DMS153 treated with DMSO at 0.1 percent for 48 hours (cell line): ENCODE measurements at regions not wholly inside any gene's neighbourhood (a gene's known extent, or its start where the extent isn't known, plus 50 kb on each side); places are given as distances from the start of the nearest gene placed in this dataset.
A peak's percentile ranks its signal among the peaks of the same experiment; 100 is the strongest.
"Not testable (repeated sequence)": the region's sequence is repeated elsewhere in the genome, so short reads cannot be mapped to it uniquely, and the experiment has no call there.

Source experiments
- DNase-seq: peaks from one replicate; lab custom pipeline; 2025; ENCODE audit not compliant: unreplicated experiment; lab: John Stamatoyannopoulos, UW

DNA sequence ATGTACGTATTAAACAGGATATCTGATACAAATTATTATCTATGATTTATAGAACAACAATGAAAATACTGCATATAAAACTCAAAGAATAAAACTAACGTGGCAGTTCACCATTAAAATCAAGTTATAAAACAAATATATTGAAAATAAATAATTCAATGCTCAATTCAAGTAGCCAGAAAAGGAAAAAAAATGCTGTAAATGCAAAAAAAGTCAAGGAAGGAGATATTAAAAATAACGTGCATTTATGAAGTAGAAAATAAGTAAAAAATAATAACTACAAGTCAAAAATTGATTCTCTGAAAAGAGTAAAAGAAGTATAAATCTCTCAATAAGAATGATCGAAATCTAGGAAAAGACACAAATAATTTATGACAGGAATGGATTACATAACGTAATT is 460.5 kb upstream of the CD180 start:
- DNase-seq, result no peak

DNA sequence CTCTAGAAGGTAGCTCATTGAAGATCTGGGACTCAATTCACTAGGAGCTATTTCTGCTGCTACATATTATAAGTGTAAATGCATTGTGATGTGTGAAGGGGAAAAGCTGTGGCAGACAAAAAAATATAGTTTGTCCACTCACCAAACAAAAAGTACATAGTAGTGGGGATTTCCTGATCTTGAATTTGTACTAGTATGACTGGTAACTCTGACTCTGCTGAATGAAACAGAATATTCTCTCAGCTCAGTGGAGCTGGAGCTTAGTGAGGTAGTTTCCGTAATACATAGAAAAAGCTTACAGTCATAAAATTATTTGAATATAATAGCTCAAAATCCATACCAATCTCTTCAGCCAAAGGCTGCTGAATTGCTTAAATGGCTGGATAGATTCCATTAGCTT is 455.6 kb upstream of the CD180 start:
- no peak for DNase-seq

DNA sequence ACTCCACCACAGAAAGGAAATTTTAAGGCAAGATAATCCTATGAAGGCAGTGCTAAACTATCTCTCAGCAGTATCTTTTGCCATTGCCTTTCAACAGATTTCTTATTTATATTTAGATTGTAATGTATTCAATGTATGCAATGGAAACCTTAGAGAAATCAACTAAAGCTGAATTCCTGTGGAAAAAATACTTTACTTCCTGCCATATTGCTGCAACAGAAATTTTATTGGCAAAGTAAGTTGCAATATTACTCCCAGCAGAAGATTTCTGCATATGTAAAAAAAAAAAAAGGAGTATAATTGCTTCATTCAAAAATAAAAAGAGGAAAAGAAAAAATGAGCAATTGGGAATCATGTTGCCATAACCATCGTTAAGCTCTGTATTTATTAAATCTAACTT is 454.6 kb upstream of the CD180 start:
- no peak for DNase-seq

DNA sequence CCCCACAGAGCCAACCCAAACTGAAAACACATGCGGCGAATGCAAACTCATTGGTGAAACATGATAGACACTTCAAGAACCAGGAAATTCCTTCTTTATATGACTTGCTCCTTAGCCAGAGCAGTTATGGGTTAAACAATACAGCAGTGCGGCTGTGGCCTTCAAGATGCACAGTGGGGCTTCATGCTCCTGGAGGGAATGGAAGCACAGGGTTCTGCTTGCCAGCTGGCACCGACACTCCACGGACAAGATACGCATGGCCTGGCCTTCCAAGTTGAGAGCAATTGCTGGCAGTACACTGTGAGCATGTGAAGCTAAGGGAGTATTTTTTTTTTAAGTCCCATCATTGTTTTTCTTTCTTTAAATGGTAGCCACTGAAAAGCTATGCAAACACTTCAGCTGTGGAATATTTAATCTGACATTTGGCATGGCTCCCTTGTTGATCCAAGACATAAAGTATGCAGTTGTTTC is 451.6 kb upstream of the CD180 start:
- peak; percentile 11 for DNase-seq

DNA sequence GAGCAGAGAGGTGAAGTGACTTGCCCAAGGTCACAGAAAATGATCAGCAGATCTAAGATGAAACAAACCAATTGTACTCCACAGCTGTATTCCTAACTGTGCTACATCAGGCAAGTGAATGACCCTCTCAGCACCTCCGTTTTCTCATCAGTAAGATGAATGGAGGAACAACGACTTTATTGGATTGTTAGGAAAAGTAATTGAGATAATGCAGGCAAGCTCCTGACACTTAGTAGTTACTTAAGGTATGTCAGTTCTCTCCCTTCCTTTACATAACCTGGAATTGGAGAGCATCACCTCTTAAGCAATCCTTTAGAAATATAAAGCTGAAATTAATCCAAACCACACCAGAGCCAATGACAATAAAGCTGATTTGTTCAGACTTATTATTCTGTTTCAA is 451.2 kb upstream of the CD180 start:
- DNase-seq, result no peak

DNA sequence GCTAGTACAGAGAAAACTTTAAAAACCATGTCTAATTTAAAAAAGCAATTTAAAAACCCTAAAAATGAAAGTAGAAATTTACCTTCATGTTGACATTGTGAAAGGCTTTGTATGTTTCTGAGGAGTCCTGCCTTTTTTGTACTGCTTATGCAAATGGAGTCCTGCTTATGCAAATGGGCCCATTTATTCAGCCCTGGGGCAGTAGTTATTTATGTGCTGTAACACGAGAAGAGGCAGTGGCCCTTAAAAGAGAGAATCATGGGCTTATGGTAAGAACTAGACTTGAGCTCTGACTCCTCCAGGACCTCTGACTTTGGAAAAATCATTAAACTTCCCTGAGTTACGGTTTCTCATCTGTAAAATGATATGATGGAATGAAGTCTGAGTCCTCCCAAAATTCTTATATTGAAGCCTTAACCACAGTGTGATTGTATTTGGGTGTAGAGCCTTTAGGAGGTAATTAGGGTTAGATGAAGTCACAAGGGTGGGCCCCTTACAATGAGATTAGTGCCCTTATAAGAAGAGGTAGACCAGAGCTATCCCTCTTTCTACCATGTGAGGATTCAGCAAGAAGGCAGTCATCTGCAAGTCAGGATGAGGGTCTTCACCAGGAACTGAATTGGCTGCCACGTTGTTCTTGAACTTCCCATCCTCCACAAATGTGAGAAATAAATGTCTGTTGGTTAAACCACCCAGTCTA is 447.8 kb upstream of the CD180 start:
- DNase-seq, result no peak

DNA sequence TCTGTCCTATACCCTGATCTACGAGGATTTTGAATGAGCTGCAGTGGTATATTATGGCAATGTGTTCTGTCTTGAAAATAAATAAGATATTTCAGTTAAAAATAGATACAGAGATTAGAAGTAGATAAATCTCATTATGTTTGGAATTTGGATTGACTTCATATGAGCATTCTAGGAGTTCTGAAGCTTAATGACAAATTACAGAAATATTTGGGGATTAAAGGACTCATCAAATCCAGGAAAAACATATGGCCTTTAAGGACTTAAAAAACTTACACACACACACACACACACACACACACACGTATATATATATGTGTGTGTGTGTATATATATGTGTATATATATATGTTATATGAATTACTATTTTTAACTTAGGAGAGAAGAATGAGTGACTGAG is 446.9 kb upstream of the CD180 start:
- DNase-seq, result no peak

DNA sequence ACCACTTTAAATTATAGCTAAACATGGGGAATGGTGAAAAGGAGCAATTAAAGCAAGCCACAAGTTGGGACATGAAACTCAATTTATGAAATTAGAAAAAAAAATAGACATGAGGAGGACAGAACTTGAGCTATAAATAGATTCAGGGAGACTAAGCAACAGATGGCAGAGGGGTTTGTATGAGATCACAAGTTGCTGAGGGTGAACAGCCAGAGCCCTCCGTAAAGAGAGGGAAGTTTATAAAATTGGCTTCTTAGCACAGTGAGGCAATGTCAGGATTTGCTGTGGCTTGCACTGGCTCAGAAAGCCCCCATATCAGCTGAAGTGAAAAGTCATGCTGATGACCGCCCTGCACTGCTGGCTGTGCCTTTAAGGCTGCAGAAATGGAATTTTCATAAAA is 443.4 kb upstream of the CD180 start:
- DNase-seq, result no peak

DNA sequence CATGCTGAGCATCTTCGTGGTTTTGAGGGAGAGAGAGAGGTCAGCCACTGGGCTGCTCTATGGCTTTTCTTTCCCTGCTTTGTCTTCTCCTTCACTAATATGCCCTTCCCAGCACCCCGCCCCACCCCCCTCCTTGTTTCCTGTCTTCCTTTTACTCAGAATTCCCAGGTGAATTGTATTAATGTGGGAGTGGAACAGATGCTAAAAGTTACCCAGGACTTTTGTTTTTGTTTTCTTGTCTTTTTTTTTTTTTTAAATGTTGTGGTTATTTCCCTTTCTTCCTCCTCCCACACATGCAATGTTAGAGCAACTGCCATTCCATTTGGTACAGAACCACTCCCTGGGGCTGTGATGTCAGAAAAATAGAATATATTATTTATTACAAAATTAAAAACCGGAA is 442.7 kb upstream of the CD180 start:
- DNase-seq, result no peak

DNA sequence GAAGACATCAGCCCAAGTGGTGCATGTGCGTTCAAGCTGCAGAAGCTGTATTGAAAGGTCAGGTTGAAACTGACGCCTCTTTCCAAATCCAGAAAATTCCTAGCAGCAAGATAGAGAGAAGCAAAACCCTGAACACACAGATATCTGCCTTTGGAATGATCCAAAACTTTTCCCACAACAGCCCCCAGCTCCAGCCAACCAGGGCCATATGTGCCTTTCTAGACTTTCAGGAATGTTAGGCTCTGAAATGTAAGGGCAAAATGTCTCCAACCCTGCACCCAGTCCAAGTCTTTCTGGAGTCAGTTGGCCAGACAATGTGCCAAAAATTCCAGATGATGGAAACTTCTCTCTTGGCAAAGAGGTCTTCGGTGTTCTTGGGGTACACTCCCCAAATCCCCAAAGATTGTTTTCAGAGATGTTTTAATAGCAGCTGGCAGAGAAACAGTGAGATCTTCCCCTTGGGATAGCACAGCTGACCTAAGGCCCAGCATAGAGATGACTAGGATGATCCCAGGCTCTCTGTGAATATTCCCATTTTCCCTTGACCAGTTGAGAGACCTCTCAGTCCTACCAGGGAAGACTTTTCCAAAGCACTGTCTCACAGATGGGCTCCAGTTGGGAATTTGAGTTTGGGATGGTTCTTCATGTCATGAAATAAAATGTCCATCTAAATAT is 440.4 kb upstream of the CD180 start:
- no peak for DNase-seq

DNA sequence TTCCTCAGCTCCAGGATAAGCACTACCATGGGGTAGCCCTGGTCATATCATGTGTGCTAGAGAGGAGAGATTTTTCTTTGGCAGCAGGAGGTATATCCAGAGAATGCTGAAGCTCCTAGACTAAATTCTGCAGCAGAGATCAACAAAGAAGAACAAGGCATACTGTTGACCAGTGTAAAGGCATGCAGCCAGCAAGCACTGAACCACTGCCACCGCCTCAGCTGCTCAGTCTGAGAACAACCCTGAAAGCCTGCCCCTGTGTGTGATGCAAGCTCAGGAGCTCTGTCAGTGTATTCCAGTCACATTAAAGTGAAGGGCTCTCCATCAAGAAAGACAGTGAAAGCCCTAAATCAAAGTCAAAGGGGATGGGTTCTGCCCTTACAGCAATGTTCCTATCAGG is 439.5 kb upstream of the CD180 start:
- DNase-seq, result no peak

DNA sequence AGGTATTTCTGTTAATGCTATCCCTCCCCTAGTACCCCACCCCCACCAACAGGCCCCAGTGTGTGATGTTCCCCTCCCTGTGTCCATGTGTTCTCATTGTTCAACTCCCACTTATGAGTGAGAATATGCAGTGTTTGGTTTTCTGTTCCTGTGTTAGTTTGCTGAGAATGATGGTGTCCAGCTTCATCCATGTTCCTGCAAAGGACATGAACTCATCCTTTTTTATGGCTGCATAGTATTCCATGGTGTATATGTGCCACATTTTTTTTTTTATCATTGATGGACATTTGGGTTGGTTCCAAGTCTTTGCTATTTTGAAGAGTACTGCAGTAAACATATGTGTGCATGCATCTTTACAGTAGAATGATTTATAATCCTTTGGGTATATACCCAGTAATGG is 430.5 kb upstream of the CD180 start:
- not testable (repeated sequence) for DNase-seq

DNA sequence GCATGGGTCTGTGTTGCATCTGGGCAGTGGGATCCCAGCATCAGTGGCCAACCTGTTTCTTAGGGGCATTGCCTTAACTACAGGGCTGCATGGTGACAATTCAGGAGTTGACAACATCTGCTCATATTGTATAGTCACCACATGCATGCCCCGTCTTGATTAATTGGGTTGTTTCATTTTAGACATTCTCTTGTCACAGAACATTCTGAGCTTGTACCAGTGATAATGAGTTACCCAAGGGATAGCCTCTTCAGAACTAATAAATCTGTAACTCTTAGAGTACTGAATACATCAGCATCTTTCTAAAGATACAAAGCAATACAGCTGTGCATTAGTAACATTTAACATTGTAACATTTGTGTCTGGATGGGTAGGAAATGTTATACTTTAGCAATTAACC is 426.5 kb upstream of the CD180 start:
- DNase-seq, result no peak

DNA sequence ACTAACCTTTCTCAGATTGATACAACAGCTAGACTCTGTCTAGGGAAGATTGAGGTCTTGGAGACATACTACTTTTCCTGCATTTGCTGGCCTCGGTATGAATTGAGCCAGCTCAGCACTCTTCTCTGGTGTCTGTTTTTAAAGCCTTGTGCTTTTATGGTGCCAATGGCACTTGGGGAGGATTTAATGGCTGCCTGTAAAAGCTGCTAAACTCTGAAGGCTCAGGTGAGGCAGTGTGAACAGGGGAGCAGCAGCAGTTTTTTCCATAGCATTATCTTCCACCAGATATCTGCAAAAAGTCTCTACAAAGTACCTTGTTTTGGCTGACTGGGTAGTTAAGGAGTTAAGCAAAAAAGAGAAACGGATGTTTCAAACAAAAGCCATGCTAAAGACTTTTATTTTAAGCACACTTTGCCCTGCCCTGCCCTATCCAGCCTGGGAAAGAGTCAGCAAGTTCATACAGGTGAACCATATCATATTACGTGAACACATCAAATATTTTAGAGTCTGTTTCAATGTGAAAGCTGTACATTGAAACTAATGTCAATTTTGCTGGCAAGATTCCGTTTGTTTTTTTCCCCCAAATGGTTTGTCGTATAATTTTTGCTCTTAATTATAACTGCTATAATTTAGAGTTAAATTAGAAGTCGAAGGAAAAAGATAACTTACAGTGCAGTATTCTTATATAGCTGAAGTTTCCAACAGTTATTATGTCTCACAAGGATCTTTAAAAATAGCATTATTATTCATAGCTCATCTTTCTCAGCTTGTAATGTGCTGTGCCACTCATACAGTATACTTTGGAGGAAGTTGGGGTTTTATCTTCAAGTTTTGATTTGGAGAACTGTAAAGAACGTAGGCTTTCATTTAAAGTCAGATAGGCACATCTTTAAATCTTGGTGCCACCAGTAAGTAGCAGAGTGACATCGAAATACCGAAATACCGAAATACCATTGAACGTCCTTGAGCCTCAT is 424.1 kb upstream of the CD180 start:
- DNase-seq, result peak; percentile 21

DNA sequence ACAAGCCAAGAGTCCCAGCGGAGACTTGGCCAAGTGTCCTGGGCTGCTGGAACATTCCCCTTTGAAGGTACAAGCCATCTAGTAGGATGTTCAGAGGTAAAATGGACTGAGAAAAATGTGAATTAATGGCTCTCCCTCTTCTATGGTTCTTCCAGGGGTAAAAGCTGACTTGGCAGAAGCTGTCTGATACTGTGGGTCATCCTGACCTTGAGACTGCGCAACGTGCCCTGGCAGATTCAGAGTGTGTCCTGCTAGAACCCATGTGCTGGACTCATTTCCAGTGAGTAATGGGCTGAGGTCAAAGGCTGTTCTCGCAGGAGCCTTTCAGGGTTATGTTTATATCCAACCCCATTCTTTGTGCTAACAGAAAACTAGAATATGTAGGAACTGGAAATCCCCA is 423.0 kb upstream of the CD180 start:
- DNase-seq, result no peak

DNA sequence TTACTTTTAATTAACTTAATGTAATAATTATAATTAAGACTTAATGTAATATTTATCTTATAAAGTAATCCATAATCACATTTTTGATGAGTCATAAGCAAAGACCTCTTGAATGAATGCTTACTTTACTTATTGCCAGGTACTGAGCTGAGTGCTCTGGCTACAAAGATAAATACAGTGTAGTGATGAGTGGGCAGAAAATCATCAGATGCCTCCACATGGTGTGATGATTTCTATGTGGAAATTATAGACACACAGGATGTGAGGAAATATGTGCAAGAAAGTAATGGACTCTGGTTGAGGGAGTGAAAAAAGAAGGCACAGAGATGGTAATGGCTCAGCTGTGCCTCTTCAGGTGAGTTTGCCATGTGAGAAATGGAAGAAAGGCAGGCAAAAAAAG is 422.6 kb upstream of the CD180 start:
- DNase-seq, result no peak

DNA sequence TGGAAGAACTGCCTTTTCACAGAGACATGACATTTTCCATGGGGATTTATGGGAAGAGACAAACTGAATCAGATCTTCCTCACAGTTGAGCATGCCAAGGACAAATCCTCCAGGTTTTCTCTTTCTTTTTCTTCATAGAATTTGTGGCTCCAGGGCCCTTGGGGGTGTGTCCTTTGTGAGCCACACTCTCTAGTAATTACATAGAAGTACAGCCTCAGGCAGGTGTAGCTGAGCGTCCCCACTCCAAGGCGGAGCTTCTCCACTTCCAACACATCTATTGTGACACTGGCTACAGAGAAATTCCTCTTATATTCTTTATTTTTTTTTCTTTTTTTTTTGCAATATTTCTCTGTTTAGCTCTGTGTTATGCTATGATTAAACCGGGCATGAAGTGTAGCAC is 420.5 kb upstream of the CD180 start:
- DNase-seq, result no peak

DNA sequence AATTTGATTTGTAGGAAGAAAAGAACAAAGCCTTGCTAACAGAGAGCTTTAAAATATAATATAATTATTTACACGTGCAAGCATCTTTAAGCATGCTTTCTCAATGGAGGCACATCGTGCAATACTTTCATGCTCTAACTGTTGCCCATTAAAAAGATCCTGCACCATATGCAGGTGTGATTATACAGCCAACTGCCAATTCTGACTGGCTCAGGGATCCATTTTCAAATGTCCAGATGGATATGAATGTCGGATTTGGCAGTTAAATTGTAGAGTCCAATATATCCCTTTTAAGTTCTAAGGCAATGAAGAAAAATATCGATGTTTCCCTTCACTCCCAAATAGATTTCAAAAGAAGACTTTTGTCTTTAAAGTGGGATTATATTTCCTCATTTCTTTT is 416.4 kb upstream of the CD180 start:
- no peak for DNase-seq

DNA sequence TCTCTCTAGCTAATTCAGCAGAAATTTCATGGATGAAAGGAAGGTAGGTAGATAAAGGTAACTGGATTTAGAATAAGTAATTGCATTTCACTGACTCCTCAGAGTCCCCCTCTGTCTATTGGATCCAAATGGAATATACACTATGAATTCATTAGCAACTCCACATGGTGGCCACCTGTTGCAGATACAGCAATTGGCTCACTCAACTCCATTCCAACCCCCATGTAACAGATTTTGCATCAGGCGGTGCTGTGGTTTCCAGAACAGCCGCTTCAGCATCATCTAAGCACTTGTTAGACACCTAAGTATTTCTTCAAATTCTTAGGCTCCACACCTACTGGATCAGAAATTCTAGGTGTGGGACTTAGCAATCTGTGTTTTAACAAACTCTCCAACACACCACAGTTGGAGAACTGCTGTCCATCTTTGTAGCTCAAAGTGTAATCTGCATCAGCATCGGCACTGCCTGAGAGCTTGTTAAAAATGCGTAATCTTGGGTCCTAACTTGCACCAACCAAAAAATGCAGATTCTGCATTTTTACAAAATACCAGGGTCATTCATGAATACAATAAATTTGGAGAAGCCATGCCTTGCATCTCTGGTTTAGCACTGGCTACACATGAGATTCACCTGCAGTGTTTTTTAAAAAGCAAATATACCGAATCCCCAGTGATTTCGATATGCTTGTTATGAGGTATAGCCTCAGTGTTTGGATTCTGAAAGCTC is 413.8 kb upstream of the CD180 start:
- DNase-seq, result no peak

DNA sequence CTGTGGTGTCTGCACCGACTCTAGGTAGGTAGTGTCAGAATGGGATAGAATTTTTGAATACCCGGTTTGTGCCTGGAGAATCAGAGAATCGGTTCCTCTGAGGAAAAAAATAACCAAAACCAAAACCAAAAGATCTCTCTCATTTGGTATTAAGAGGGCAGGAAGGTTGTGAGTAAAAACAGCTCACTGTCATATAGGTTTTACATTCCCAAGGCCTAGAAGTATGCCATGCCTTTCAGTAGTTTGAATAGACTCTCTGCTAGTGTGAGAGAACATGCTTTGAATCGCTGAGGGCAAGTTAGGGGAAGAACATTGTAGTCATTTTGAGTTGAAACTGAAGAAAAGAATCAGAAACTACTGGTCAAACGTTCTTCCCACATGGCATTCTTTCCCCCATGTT is 411.4 kb upstream of the CD180 start:
- DNase-seq, result no peak

DNA sequence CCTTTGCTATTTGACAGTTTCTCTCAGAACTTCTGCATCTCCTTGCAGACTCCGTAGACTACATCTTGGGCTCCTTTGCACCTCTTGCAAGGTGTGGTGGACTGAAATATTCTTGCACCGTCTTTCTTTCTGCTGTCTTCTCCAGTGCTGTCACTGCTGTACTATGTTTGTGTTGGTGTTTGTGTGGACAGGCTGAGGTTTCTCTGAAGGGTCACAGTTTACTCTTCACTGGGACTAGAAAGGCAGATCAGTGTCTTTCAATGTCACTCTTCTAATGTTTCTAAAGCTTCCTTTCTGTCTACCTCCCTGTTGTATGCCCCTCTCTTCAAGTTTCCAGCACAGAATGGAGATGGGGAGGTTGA is 410.0 kb upstream of the CD180 start:
- DNase-seq, result no peak
